T1000 (cell line): ENCODE measurements at regions not wholly inside any gene's neighbourhood (a gene's known extent, or its start where the extent isn't known, plus 50 kb on each side); places are given as distances from the start of the nearest gene placed in this dataset.
"Not testable (repeated sequence)": the region's sequence is repeated elsewhere in the genome, so short reads cannot be mapped to it uniquely, and the experiment has no call there.

Experiments used
- DNase-seq: peaks from one replicate; lab custom pipeline; 2025; ENCODE audit warnings: mixed read lengths; lab: John Stamatoyannopoulos, UW

GRCh38 chr1:14260480-14260879 lies 338.0 kb upstream of the KAZN start:
- DNase-seq: no peak

GRCh38 chr1:14261395-14261794 lies 337.1 kb upstream of the KAZN start:
- DNase-seq: no peak

GRCh38 chr1:14262637-14263036 lies 335.8 kb upstream of the KAZN start:
- DNase-seq: no peak

- no peak for DNase-seq
Observed at GRCh38 chr1:14263225-14263624, 335.3 kb upstream of the KAZN start.

GRCh38 chr1:14263671-14264070 lies 334.8 kb upstream of the KAZN start:
- no peak for DNase-seq

- no peak for DNase-seq
Observed at GRCh38 chr1:14265495-14265894, 333.0 kb upstream of the KAZN start.

- no peak for DNase-seq
Observed at GRCh38 chr1:14267991-14268390, 330.5 kb upstream of the KAZN start.

- no peak for DNase-seq
Observed at GRCh38 chr1:14270821-14271220, 327.7 kb upstream of the KAZN start.

GRCh38 chr1:14273811-14274210 lies 324.7 kb upstream of the KAZN start:
- no peak for DNase-seq

GRCh38 chr1:14279891-14280290 lies 318.6 kb upstream of the KAZN start:
- DNase-seq: not testable (repeated sequence)

GRCh38 chr1:14280909-14281308 lies 317.6 kb upstream of the KAZN start:
- no peak for DNase-seq

DNA sequence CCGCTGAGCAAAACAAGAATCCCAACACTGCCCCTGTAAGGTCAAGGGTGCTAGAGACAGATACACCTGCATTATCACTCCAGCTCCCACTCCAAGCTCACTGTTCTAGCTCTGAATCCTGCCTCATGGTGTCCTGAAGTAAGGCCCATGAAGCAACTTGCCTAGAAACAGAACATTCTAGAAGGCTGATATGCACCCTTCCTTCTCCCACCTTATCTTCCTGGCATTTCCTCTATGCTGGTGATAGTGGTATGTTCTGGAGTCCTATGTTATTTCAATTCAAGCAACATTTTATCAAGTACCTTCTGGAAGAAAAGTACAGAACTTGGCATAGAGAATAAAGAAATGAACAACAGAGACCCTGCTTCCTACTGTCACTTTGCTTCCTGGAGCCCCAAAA lies 317.1 kb upstream of the KAZN start:
- no peak for DNase-seq

DNA sequence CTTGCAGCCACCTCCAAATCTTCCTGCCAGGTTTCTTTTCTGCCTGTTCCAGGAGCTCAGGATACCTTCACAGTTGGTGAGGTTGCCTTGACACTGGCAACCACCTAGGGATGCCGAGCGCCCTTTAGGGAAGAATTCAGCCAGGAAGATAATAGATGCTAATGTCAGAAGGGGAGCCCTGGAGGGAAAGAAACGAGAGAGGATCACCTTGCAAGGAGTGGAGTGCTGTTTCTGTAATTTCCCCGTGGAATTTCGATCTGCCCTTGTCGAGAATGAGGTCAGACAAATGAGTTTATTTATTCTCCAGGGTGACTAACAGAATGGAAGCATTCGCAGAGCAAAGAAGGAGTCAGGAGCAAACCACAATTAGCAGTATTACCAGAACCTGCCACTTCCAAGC lies 315.8 kb upstream of the KAZN start:
- DNase-seq: no peak

- no peak for DNase-seq
Observed at GRCh38 chr1:14285238-14285637, 313.2 kb upstream of the KAZN start.

- not testable (repeated sequence) for DNase-seq
Observed at GRCh38 chr1:14291182-14291581, 307.3 kb upstream of the KAZN start.

GRCh38 chr1:14292520-14292919 lies 306.0 kb upstream of the KAZN start:
- DNase-seq: no peak

- DNase-seq: no peak
Observed at GRCh38 chr1:14294006-14294405, 304.5 kb upstream of the KAZN start.

GRCh38 chr1:14294860-14295536 lies 303.5 kb upstream of the KAZN start:
- no peak for DNase-seq

DNA sequence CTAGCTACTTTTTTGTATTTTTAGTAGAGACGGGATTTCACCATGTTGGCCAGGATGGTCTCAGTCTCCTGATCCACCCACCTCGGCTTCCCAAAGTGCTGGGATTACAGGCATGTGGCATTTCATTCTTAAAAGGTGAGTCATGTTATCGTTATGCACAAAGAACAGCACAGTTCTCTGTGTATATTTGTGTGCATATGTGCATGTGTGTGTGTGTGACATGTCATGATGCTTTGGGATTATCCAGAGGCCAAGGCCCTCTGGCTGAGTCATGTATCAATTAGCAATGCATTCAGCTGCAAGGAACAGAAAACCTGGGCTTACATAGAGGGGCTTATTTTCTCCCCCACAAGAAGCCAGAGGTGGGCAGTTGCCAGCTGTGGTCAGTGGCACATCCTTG lies 301.7 kb upstream of the KAZN start:
- no peak for DNase-seq

GRCh38 chr1:14297356-14297755 lies 301.1 kb upstream of the KAZN start:
- no peak for DNase-seq

- no peak for DNase-seq
Observed at GRCh38 chr1:14298806-14299205, 299.7 kb upstream of the KAZN start.

DNA sequence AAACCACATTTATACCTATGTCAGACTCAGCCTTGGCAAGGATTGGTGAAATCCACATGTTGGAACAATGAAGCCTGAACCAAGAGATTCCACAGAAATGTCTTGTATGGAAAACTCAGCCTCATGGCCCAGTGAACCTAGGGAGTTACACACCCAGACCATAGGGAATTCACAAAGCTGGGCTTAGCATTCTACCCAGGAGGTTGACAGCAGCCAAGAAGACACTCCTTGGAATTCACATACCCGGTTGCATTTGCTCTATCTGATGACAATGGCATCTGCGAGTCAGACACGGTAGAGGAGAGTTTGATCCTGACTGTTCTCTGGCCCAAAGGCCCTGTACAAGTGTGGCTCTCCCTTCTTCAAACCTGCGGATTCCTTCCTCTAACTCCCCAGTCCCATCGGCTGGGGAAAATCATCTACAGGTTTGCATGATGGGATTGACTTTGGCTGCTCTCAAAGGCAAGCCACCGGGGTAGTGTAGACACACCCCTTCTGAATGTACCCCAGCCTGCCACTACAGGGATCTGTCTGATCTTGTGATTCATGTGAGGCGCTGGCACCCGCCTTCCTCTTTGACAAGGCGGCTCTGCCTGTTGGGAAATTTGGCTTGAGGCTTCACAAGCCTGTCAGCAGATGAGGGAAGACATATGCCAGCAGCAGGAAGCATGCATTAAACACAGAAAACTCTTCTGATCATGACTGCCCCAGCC lies 297.3 kb upstream of the KAZN start:
- DNase-seq: no peak

DNA sequence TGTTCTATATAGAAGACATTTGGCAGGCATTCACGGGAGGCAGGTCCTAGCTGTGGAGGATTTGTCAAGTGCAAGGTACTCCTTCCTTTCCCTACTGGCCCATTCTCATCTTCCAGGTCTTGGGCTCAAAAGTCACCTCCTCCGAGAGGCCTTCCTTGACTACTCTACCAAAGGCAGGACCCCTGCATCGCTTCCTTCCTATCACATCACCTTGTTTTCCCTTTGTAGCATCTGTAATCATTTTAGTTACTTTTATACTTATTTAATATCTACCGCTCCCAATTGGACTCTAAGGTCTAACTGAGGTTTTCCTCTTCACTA lies 296.8 kb upstream of the KAZN start:
- DNase-seq: no peak

- DNase-seq: no peak
Observed at GRCh38 chr1:14302025-14302424, 296.5 kb upstream of the KAZN start.
